GM18498 (cell line): ENCODE measurements at regions not wholly inside any gene's neighbourhood (a gene's known extent, or its start where the extent isn't known, plus 50 kb on each side); places are given as distances from the start of the nearest gene placed in this dataset.
A peak's percentile ranks its signal among the peaks of the same experiment; 100 is the strongest.

ENCODE experiments used
- ATAC-seq: cut with Tn5 transposase; IDR thresholded peaks from one replicate; pipeline ENCODE4 v1.9.1; 2021; ENCODE audit warnings: mild to moderate bottlenecking, moderate library complexity; ENCODE audit not compliant: unreplicated experiment

- ATAC-seq: no peak
These were observed 101.5 kb upstream of the MGAT5 start for GRCh38 chr2:134152045-134153010.

- no peak for ATAC-seq
These were observed 100.5 kb upstream of the MGAT5 start for GRCh38 chr2:134153294-134153880.

GRCh38 chr2:134154246-134154645 is 99.6 kb upstream of the MGAT5 start:
- ATAC-seq: peak; percentile 84

GRCh38 chr2:134155134-134155533 is 98.7 kb upstream of the MGAT5 start:
- peak; percentile 83 for ATAC-seq

GRCh38 chr2:134158295-134158694 is 95.6 kb upstream of the MGAT5 start:
- ATAC-seq: no peak

- ATAC-seq: no peak
These were observed 92.7 kb upstream of the MGAT5 start for GRCh38 chr2:134161170-134161547.

- no peak for ATAC-seq
These were observed 90.5 kb upstream of the MGAT5 start for GRCh38 chr2:134163336-134163735.

GRCh38 chr2:134164306-134164705 is 89.6 kb upstream of the MGAT5 start:
- ATAC-seq: no peak

- no peak for ATAC-seq
These were observed 86.9 kb upstream of the MGAT5 start for GRCh38 chr2:134167015-134167414.

GRCh38 chr2:134169788-134170187 is 84.1 kb upstream of the MGAT5 start:
- ATAC-seq: peak; percentile 49

GRCh38 chr2:134170294-134170693 is 83.6 kb upstream of the MGAT5 start:
- no peak for ATAC-seq

- no peak for ATAC-seq
These were observed 83.2 kb upstream of the MGAT5 start for GRCh38 chr2:134170700-134171099.

- no peak for ATAC-seq
These were observed 80.4 kb upstream of the MGAT5 start for GRCh38 chr2:134173338-134174016.

- no peak for ATAC-seq
These were observed 79.2 kb upstream of the MGAT5 start for GRCh38 chr2:134174711-134175110.

GRCh38 chr2:134175834-134176233 is 78.0 kb upstream of the MGAT5 start:
- ATAC-seq: no peak

- ATAC-seq: no peak
These were observed 76.4 kb upstream of the MGAT5 start for GRCh38 chr2:134177351-134177931.

GRCh38 chr2:134178138-134178877 is 75.6 kb upstream of the MGAT5 start:
- peak; percentile 59 for ATAC-seq

GRCh38 chr2:134181219-134181618 is 72.7 kb upstream of the MGAT5 start:
- ATAC-seq: peak; percentile 71

GRCh38 chr2:134183679-134184078 is 70.2 kb upstream of the MGAT5 start:
- ATAC-seq: no peak

- no peak for ATAC-seq
These were observed 68.2 kb upstream of the MGAT5 start for GRCh38 chr2:134185639-134186038.
